BJ (cell line): ENCODE measurements at regions not wholly inside any gene's neighbourhood (a gene's known extent, or its start where the extent isn't known, plus 50 kb on each side); places are given as distances from the start of the nearest gene placed in this dataset.

Source experiments
- CTCF ChIA-PET: fragments of 350-600 bp; formaldehyde crosslinking; extraction: SDS; loops from one replicate; lab custom pipeline; 2021; ENCODE audit warnings: antibody characterized with exemption, inconsistent platforms; lab: Yijun Ruan, JAX
- POLR2A ChIA-PET: fragments of 300-600 bp; sonication (Branson Sonifier 250); formaldehyde crosslinking; extraction: SDS; loops from one replicate; lab custom pipeline; 2021; ENCODE audit warnings: antibody characterized with exemption; lab: Charles Lee
- DNase-seq: peaks from one replicate; pipeline ENCODE4 v3.0.0-alpha.2; 2011; ENCODE audit warnings: low read depth
- H3K27me3 ChIP-seq: 2 replicates; pipeline ENCODE4 v1.6.0; 2011; ENCODE audit warnings: low read length; ENCODE audit not compliant: control insufficient read depth, insufficient read depth
- H3K36me3 ChIP-seq: 2 replicates; pipeline ENCODE4 v1.5.1; 2011; ENCODE audit warnings: low read length; ENCODE audit not compliant: control insufficient read depth, insufficient read depth
- H3K4me3 ChIP-seq: 2 replicates; pipeline ENCODE4 v1.5.1; 2011; ENCODE audit warnings: low read depth, mild to moderate bottlenecking, control low read depth, low read length
- TF ChIP-seq, protein P1 (sequence below): IDR thresholded peaks from 2 replicates; pipeline ENCODE4 v1.5.1; 2011; ENCODE audit warnings: low read depth, mild to moderate bottlenecking, control low read depth, inconsistent platforms, low read length, moderate library complexity; ENCODE audit not compliant: insufficient read depth

DNA sequence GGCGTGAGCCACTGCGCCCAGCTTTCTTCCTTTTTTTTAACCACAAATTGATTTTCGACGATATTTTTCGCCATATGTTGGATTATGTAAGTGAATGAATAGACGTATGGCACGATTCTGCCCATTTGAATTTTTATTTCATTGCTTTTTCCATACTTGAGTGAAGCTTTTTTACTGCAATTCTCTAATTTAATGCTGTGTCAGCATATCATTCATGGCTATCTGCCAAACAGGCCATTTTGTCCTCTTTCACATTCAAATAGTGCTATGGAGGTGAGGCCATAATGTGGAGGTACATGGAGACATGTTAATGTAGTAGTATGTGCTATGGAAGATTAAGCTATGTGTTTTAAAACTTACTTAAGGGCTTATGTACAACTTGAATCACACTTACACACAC is 152.1 kb upstream of the TUSC1 start:
- CTCF ChIA-PET, result no interaction called here
- POLR2A ChIA-PET, result no interaction called here
- Histone ChIP-seq H3K36me3 (no peaks in the 10 kb centered on the region), H3K4me3 (no peak overlapping the region), H3K27me3 (no peaks in the 10 kb centered on the region)
- TF ChIP-seq, protein P1, sequence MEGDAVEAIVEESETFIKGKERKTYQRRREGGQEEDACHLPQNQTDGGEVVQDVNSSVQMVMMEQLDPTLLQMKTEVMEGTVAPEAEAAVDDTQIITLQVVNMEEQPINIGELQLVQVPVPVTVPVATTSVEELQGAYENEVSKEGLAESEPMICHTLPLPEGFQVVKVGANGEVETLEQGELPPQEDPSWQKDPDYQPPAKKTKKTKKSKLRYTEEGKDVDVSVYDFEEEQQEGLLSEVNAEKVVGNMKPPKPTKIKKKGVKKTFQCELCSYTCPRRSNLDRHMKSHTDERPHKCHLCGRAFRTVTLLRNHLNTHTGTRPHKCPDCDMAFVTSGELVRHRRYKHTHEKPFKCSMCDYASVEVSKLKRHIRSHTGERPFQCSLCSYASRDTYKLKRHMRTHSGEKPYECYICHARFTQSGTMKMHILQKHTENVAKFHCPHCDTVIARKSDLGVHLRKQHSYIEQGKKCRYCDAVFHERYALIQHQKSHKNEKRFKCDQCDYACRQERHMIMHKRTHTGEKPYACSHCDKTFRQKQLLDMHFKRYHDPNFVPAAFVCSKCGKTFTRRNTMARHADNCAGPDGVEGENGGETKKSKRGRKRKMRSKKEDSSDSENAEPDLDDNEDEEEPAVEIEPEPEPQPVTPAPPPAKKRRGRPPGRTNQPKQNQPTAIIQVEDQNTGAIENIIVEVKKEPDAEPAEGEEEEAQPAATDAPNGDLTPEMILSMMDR, result no peak
- DNase-seq, result no peak

DNA sequence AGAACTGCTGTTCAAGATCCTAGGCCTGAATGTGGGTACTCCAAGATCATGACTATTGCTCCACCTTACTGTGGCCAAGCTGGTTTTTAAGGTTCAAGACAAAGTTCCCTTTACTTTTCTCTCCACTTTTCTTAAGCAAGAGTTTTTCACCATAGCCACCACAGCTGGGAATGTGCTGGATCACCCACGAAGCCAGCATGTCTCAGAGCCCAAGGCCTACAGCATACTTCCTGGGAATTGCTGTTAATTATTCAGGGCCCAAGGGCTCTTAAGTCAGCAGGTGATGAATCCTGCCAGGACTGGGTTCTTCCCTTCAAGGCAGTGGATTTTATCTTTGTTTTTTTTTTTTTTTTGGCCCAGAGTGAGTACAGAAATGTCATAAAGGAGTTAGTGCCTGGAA is 149.4 kb upstream of the TUSC1 start:
- TF ChIP-seq, protein P1, result no peak
- H3K36me3 ChIP-seq, result no peaks in the 10 kb centered on the region
- no peaks in the 10 kb centered on the region for H3K27me3 ChIP-seq
- ChIA-PET POLR2A (no interaction called here), CTCF (no interaction called here)
- H3K4me3 ChIP-seq, result no peak overlapping the region
- DNase-seq, result no peak

DNA sequence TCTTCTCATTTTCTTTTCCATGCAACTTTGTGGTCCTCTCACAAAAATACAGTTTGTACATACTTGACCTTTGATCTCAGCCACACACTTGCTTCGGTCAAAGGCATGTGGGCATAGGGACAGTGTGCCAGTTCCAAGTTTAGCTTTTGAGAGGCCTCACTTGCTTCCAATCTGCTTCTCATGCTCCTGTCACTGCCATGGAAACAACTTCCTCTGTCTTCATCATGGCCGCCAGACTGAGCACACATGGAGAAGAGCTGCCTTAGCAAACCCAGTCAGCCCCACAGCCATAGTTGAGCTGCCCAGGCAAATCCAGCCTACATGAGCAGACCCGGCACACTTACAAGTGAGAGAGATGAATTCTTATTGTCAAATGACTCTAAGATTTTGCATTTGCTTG is 138.2 kb upstream of the TUSC1 start:
- POLR2A ChIA-PET, result no interaction called here
- Histone ChIP-seq H3K27me3 (no peaks in the 10 kb centered on the region), H3K4me3 (no peak overlapping the region), H3K36me3 (no peaks in the 10 kb centered on the region)
- TF ChIP-seq, protein P1, result no peak
- CTCF ChIA-PET, result no interaction called here
- DNase-seq, result no peak

DNA sequence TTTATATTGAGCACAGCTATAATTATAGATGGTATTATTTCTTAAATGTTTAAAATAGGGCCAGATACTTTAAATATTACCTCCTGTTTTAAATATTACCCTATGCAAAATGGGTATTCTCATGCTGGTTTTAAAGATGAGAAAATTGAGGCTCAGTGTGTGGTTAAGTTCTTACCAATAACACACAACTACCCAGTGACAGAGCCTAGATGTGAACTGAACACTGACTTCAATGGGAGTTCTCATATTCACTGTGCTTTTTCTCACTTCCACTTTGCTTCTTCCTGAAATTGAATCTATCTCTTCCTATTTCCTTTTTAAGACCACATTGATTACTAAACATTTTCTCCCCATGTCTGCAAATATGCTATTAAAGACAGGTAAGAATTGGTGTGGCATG is 135.8 kb upstream of the TUSC1 start:
- TF ChIP-seq, protein P1, result no peak

DNA sequence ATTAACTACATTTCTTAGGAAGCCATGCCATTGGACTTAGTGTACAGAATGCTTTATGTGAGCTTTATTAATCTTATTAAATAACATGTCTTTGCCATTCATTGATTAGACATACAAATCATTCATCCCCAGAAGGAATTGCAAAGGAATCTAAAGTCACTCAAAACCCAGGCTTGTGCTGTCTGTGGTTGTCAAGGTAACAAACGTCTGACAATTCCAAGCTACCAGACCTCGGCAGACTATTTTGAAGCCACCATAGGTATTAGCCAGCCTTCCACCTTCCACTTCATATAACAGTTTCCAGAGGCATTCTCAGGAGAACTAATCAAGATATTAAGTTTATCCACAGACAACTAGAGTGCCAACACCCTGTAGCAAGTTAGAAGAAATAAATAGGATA is 135.2 kb upstream of the TUSC1 start:
- H3K27me3 ChIP-seq, result no peaks in the 10 kb centered on the region
- ChIA-PET CTCF (interaction anchor here (1.6 kb wide), 1 partner anchor 9 kb away, joined by 3 read pairs; no protein-coding TSS in a partner anchor), POLR2A (no interaction called here)
- TF ChIP-seq, protein P1, result no peak
- H3K36me3 ChIP-seq, result no peaks in the 10 kb centered on the region
- no peak for DNase-seq
- no peak overlapping the region for H3K4me3 ChIP-seq

More for the DNA sequence above, 135.8 kb upstream of the TUSC1 start:
- ChIA-PET POLR2A (no interaction called here), CTCF (no interaction called here)
- Histone ChIP-seq H3K4me3 (no peak overlapping the region), H3K27me3 (no peaks in the 10 kb centered on the region), H3K36me3 (no peaks in the 10 kb centered on the region)
- no peak for DNase-seq
